ENCODE measurements at regions not wholly inside any gene's neighbourhood (a gene's known extent, or its start where the extent isn't known, plus 50 kb on each side); places are given as distances from the start of the nearest gene placed in this dataset.
"Not testable (repeated sequence)": the region's sequence is repeated elsewhere in the genome, so short reads cannot be mapped to it uniquely, and the experiment has no call there.

- H3K9ac ChIP-seq (ENCODE audit: control insufficient read depth, extremely low read depth, insufficient read depth, low read length); H3K36me3 ChIP-seq (ENCODE audit: control insufficient read depth in 2 of 2, extremely low read depth in 1 of 2, insufficient read depth in 2 of 2, low read length in 2 of 2); H4K20me1 ChIP-seq (ENCODE audit: control insufficient read depth, extremely low read depth, insufficient read depth, low read length); H3K27ac ChIP-seq (ENCODE audit: control insufficient read depth, insufficient read depth, low read length); H3K4me2 ChIP-seq (ENCODE audit: control insufficient read depth, extremely low read depth, insufficient read depth, low read depth, low read length); H2AFZ ChIP-seq (ENCODE audit: control insufficient read depth, low read length); H3K79me2 ChIP-seq (ENCODE audit: control insufficient read depth, insufficient read depth, low read length); dilution Hi-C loops (cut with MboI; ENCODE audit: extremely low pct_ligation_motif_present, low sequenced_read_pairs); H3K4me3 ChIP-seq (ENCODE audit: control insufficient read depth in 2 of 3, extremely low read depth in 1 of 3, insufficient read depth in 2 of 3, low read depth in 1 of 3, low read length in 3 of 3); H3K4me1 ChIP-seq (ENCODE audit: control insufficient read depth, extremely low read depth, insufficient read depth, low read length); H3K9me3 ChIP-seq (ENCODE audit: control insufficient read depth, low read depth, low read length); FAIRE-seq; H3K27me3 ChIP-seq (ENCODE audit: control insufficient read depth, extremely low read depth, insufficient read depth, low read length); DNase-seq (ENCODE audit: low read depth, low spot score); H3K9me1 ChIP-seq (ENCODE audit: control insufficient read depth, extremely low read depth, insufficient read depth, low read length): not testable (repeated sequence)
Observed at GRCh38 chr7:150087478-150087877, 213.7 kb downstream of the ATP6V0E2 start.

GRCh38 chr7:150089139-150089538 is 215.4 kb downstream of the ATP6V0E2 start:
- H4K20me1 ChIP-seq (ENCODE audit: control insufficient read depth, extremely low read depth, insufficient read depth, low read length); FAIRE-seq; H3K36me3 ChIP-seq (ENCODE audit: control insufficient read depth in 2 of 2, extremely low read depth in 1 of 2, insufficient read depth in 2 of 2, low read length in 2 of 2); dilution Hi-C loops (cut with MboI; ENCODE audit: extremely low pct_ligation_motif_present, low sequenced_read_pairs); H3K4me3 ChIP-seq (ENCODE audit: control insufficient read depth in 2 of 3, extremely low read depth in 1 of 3, insufficient read depth in 2 of 3, low read depth in 1 of 3, low read length in 3 of 3); H3K9me3 ChIP-seq (ENCODE audit: control insufficient read depth, low read depth, low read length); H2AFZ ChIP-seq (ENCODE audit: control insufficient read depth, low read length); DNase-seq (ENCODE audit: low read depth, low spot score); H3K9me1 ChIP-seq (ENCODE audit: control insufficient read depth, extremely low read depth, insufficient read depth, low read length); H3K4me2 ChIP-seq (ENCODE audit: control insufficient read depth, extremely low read depth, insufficient read depth, low read depth, low read length); H3K79me2 ChIP-seq (ENCODE audit: control insufficient read depth, insufficient read depth, low read length); H3K27ac ChIP-seq (ENCODE audit: control insufficient read depth, insufficient read depth, low read length); H3K27me3 ChIP-seq (ENCODE audit: control insufficient read depth, extremely low read depth, insufficient read depth, low read length); H3K9ac ChIP-seq (ENCODE audit: control insufficient read depth, extremely low read depth, insufficient read depth, low read length); H3K4me1 ChIP-seq (ENCODE audit: control insufficient read depth, extremely low read depth, insufficient read depth, low read length): not testable (repeated sequence)

DNA sequence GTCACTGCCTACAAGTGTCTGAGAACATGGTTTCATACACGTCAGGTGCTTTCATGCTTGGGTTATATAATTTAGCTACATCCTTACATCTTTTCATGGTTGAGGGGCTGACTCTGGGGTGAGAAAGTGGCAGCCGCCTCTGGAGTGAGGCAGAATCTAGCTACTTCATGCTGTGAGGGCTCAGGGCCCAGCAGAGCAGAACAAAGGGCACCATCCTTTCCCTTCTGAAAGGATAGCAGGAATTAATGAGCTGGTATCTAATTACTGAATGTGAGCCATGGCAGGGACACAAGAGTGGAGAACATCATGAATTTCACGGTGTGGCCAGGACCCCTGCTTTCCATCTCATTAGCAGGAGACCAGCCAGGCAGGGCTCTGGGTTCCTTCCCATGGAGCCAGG is 217.0 kb downstream of the ATP6V0E2 start:
- H3K27me3 ChIP-seq (ENCODE audit: control insufficient read depth, extremely low read depth, insufficient read depth, low read length); H4K20me1 ChIP-seq (ENCODE audit: control insufficient read depth, extremely low read depth, insufficient read depth, low read length); H3K36me3 ChIP-seq (ENCODE audit: control insufficient read depth in 2 of 2, extremely low read depth in 1 of 2, insufficient read depth in 2 of 2, low read length in 2 of 2); H3K4me3 ChIP-seq (ENCODE audit: control insufficient read depth in 2 of 3, extremely low read depth in 1 of 3, insufficient read depth in 2 of 3, low read depth in 1 of 3, low read length in 3 of 3); H3K9me1 ChIP-seq (ENCODE audit: control insufficient read depth, extremely low read depth, insufficient read depth, low read length); FAIRE-seq; H3K27ac ChIP-seq (ENCODE audit: control insufficient read depth, insufficient read depth, low read length); H2AFZ ChIP-seq (ENCODE audit: control insufficient read depth, low read length); H3K4me1 ChIP-seq (ENCODE audit: control insufficient read depth, extremely low read depth, insufficient read depth, low read length); H3K9ac ChIP-seq (ENCODE audit: control insufficient read depth, extremely low read depth, insufficient read depth, low read length); dilution Hi-C loops (cut with MboI; ENCODE audit: extremely low pct_ligation_motif_present, low sequenced_read_pairs); H3K79me2 ChIP-seq (ENCODE audit: control insufficient read depth, insufficient read depth, low read length); DNase-seq (ENCODE audit: low read depth, low spot score); H3K4me2 ChIP-seq (ENCODE audit: control insufficient read depth, extremely low read depth, insufficient read depth, low read depth, low read length); H3K9me3 ChIP-seq (ENCODE audit: control insufficient read depth, low read depth, low read length): not testable (repeated sequence)

DNA sequence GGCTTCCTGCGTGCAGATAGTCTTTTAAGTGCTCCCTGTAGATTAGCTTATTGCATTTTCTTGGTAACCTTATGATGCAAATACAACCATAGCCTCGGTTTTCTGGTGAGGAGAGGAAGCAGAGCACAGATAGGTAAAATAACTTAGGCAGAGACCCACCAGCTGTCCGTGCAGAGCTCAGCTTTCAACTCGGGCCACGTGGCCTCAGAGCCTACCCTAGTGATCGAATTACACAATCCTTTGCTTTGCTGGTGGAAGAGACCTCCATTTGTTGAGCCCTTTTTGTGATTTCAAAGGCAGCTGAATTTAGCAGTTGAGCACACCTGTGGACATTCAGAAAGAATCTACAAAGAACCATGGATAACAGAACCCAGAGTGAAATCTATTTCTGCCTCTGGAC is 220.1 kb downstream of the ATP6V0E2 start:
- H3K79me2 ChIP-seq (ENCODE audit: control insufficient read depth, insufficient read depth, low read length); DNase-seq (ENCODE audit: low read depth, low spot score); H3K9ac ChIP-seq (ENCODE audit: control insufficient read depth, extremely low read depth, insufficient read depth, low read length); dilution Hi-C loops (cut with MboI; ENCODE audit: extremely low pct_ligation_motif_present, low sequenced_read_pairs); H3K4me2 ChIP-seq (ENCODE audit: control insufficient read depth, extremely low read depth, insufficient read depth, low read depth, low read length); H3K27ac ChIP-seq (ENCODE audit: control insufficient read depth, insufficient read depth, low read length); H3K27me3 ChIP-seq (ENCODE audit: control insufficient read depth, extremely low read depth, insufficient read depth, low read length); H3K9me3 ChIP-seq (ENCODE audit: control insufficient read depth, low read depth, low read length); H3K9me1 ChIP-seq (ENCODE audit: control insufficient read depth, extremely low read depth, insufficient read depth, low read length); FAIRE-seq; H4K20me1 ChIP-seq (ENCODE audit: control insufficient read depth, extremely low read depth, insufficient read depth, low read length); H2AFZ ChIP-seq (ENCODE audit: control insufficient read depth, low read length); H3K4me3 ChIP-seq (ENCODE audit: control insufficient read depth in 2 of 3, extremely low read depth in 1 of 3, insufficient read depth in 2 of 3, low read depth in 1 of 3, low read length in 3 of 3); H3K36me3 ChIP-seq (ENCODE audit: control insufficient read depth in 2 of 2, extremely low read depth in 1 of 2, insufficient read depth in 2 of 2, low read length in 2 of 2); H3K4me1 ChIP-seq (ENCODE audit: control insufficient read depth, extremely low read depth, insufficient read depth, low read length): not testable (repeated sequence)

DNA sequence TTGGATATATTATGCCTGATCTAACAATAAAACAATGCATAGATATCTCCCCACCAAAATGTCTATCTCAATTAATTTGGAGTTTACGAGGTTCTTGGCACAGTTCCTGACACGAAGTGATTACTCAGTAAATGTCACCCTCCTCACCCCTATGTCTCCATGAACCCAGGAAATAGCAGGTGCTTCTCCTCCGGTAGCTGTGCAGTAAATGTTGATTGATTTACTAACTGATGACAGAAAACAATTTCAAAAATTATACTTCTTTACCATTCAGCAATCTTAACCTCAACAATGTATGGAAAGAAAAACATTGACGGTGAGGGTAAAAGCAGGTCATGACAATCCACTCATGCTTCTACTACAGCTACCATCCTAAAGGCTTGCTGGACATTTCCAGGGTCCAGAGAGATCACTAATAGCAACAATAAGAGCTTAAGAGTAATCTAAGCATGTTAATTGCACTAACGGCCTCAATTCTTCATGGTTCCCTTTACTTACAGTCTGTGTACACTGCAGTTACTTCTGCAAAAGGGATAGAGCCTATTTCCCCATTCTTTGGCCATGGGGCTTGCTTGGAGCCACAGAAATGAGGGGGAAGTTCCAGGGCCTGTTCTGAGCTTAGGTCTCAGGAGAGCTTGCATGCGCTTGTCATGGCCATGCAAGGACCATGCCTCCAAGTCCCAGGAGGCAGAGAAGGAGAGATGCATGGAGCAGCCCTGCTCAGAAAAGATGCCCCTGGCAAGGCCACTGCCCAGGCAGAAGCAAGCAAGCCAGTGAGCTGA is 222.6 kb downstream of the ATP6V0E2 start:
- H3K27me3 ChIP-seq (ENCODE audit: control insufficient read depth, extremely low read depth, insufficient read depth, low read length); FAIRE-seq; dilution Hi-C loops (cut with MboI; ENCODE audit: extremely low pct_ligation_motif_present, low sequenced_read_pairs); H3K9me1 ChIP-seq (ENCODE audit: control insufficient read depth, extremely low read depth, insufficient read depth, low read length); H3K79me2 ChIP-seq (ENCODE audit: control insufficient read depth, insufficient read depth, low read length); H3K4me2 ChIP-seq (ENCODE audit: control insufficient read depth, extremely low read depth, insufficient read depth, low read depth, low read length); H3K27ac ChIP-seq (ENCODE audit: control insufficient read depth, insufficient read depth, low read length); H3K4me1 ChIP-seq (ENCODE audit: control insufficient read depth, extremely low read depth, insufficient read depth, low read length); H4K20me1 ChIP-seq (ENCODE audit: control insufficient read depth, extremely low read depth, insufficient read depth, low read length); H2AFZ ChIP-seq (ENCODE audit: control insufficient read depth, low read length); H3K9ac ChIP-seq (ENCODE audit: control insufficient read depth, extremely low read depth, insufficient read depth, low read length); DNase-seq (ENCODE audit: low read depth, low spot score); H3K9me3 ChIP-seq (ENCODE audit: control insufficient read depth, low read depth, low read length); H3K36me3 ChIP-seq (ENCODE audit: control insufficient read depth in 2 of 2, extremely low read depth in 1 of 2, insufficient read depth in 2 of 2, low read length in 2 of 2); H3K4me3 ChIP-seq (ENCODE audit: control insufficient read depth in 2 of 3, extremely low read depth in 1 of 3, insufficient read depth in 2 of 3, low read depth in 1 of 3, low read length in 3 of 3): not testable (repeated sequence)
